Right lobe of liver (tissue), 6 donors: ENCODE measurements at regions not wholly inside any gene's neighbourhood (a gene's known extent, or its start where the extent isn't known, plus 50 kb on each side); places are given as distances from the start of the nearest gene placed in this dataset.

ENCODE experiments used
- ATAC-seq, 4 donors: fragments of 200-7000 bp; cut with Tn5 transposase; one replicate each; pipeline ENCODE4 v1.9.1; 2020; ENCODE audit warnings: mild to moderate bottlenecking in 4 of 4, moderate library complexity in 4 of 4
- DNase-seq, 3 donors: peaks; one replicate each; pipeline ENCODE4 v3.0.0-alpha.2; 2020
- H3K27ac ChIP-seq, 3 donors: fragments of 200-600 bp; one replicate each; pipeline ENCODE4 v1.8.0; 2022
- H3K27me3 ChIP-seq, 2 donors: fragments of 200-600 bp; one replicate each; pipeline ENCODE4 v1.8.0; 2022
- H3K36me3 ChIP-seq, 4 donors: fragments of 200-600 bp; sonication (generic) in 1 of 4; one replicate each; pipeline versions ENCODE4 v1.5.1 to v1.8.0; 2017 to 2022; ENCODE audit warnings: control low read depth in 1 of 4
- H3K4me1 ChIP-seq, 4 donors: fragments of 200-600 bp; sonication (generic) in 1 of 4; one replicate each; pipeline versions ENCODE4 v1.5.1 to v1.8.0; 2017 to 2022; ENCODE audit warnings: control low read depth in 1 of 4
- H3K4me3 ChIP-seq, 3 donors: fragments of 200-600 bp; one replicate each; pipeline ENCODE4 v1.8.0; 2022
- H3K9me3 ChIP-seq, 4 donors: fragments of 200-600 bp; sonication (generic) in 1 of 4; one replicate each; pipeline versions ENCODE4 v1.5.1 to v1.8.0; 2017 to 2022; ENCODE audit warnings: control low read depth in 1 of 4
- CTCF ChIP-seq, 4 donors: fragments of 200-600 bp in 3 of 4; fragments of 450-650 bp in 1 of 4; IDR thresholded peaks; one replicate each; pipeline versions ENCODE4 v1.5.1 to v1.8.0; 2016 to 2022; ENCODE audit warnings: antibody characterized with exemption in 4 of 4, mild to moderate bottlenecking in 2 of 4
- POLR2A ChIP-seq: fragments of 450-650 bp; IDR thresholded peaks from one replicate; pipeline ENCODE4 v1.6.1; 2017; ENCODE audit warnings: antibody characterized with exemption, mild to moderate bottlenecking
- WGBS: methylation state at CpG from one replicate; pipeline ENCODE4 v1.1.6; 2018; ENCODE audit warnings: low coverage, low lambda C conversion rate; ENCODE audit not compliant: insufficient coverage; ENCODE audit errors: missing lambda C conversion rate; 5-methylcytosine and 5-hydroxymethylcytosine counted together
- intact Hi-C, 2 donors: fragments of 100-400 bp; cut with DNase I; formaldehyde crosslinking; loops; one replicate each; pipeline versions ENCODE4 v1.11.2 to v1.14.1; 2022
- donor health status: DM: no; HTN: yes; CAD: no.
- donor health status: DM: no; HTN: no; CAD: no.
- donor health status: DM: no; HTN: no; CAD: no.
- donor health status: DM: no; HTN: yes; CAD: no.
- donor health status: DM: no; HTN: yes; CAD: no.

- TF ChIP-seq CTCF (IDR thresholded peaks at IDR 0.05), result no peak
- no peak for TF ChIP-seq POLR2A
- Histone ChIP-seq H3K27me3 (no peaks in the 10 kb centered on the region), H3K36me3 (no peaks in the 10 kb centered on the region), H3K4me1 (no peaks in the 10 kb centered on the region), H3K4me3 (no peak overlapping the region), H3K27ac (no peak overlapping the region), H3K9me3 (no peaks in the 10 kb centered on the region)
- DNase-seq (no peak), ATAC-seq (no peak)
- intact Hi-C loops, result no loop called here
- WGBS, result 59% methylated on average over 2 of the region's 3 CpGs
Measured at GRCh38 chr2:16226381-16226780, 286.0 kb downstream of the MYCN start.

- Histone ChIP-seq H3K9me3 (no peaks in the 10 kb centered on the region), H3K36me3 (no peaks in the 10 kb centered on the region), H3K27ac (no peak overlapping the region), H3K27me3 (no peaks in the 10 kb centered on the region), H3K4me3 (no peak overlapping the region), H3K4me1 (no peaks in the 10 kb centered on the region)
- ATAC-seq, result no peak
- TF ChIP-seq POLR2A (no peak), CTCF (IDR thresholded peaks at IDR 0.05) (no peak)
- intact Hi-C loops, result no loop called here
- DNase-seq, result no peak
- 74% methylated on average over 3 of the region's 4 CpGs for WGBS
Measured at GRCh38 chr2:16225545-16225944, 285.2 kb downstream of the MYCN start.

- DNase-seq, result no peak
- Histone ChIP-seq H3K27ac (no peak overlapping the region), H3K27me3 (no peaks in the 10 kb centered on the region), H3K4me3 (no peak overlapping the region), H3K9me3 (no peaks in the 10 kb centered on the region), H3K36me3 (no peaks in the 10 kb centered on the region), H3K4me1 (no peaks in the 10 kb centered on the region)
- WGBS, result 40% methylated on average over 1 of the region's 6 CpGs
- no peak for ATAC-seq
- no peak for TF ChIP-seq CTCF (IDR thresholded peaks at IDR 0.05)
- TF ChIP-seq POLR2A, result no peak
- intact Hi-C loops, result no loop called here
Measured at GRCh38 chr2:16225071-16225470, 284.7 kb downstream of the MYCN start.

GRCh38 chr2:16224298-16225045, 284.1 kb downstream of the MYCN start:
- ATAC-seq, result no peak
- TF ChIP-seq CTCF (IDR thresholded peaks at IDR 0.05) (no peak), POLR2A (no peak)
- no peak overlapping the region for H3K4me3 ChIP-seq
- H3K4me1 ChIP-seq, result no peaks in the 10 kb centered on the region
- no peak for DNase-seq
- WGBS, result 67% methylated on average over 7 of the region's 14 CpGs
- H3K27me3 ChIP-seq, result no peaks in the 10 kb centered on the region
- H3K27ac ChIP-seq, result no peak overlapping the region
- intact Hi-C loops, result no loop called here
- no peaks in the 10 kb centered on the region for H3K9me3 ChIP-seq
- H3K36me3 ChIP-seq, result no peaks in the 10 kb centered on the region

GRCh38 chr2:16223841-16224177, 283.5 kb downstream of the MYCN start:
- 60% methylated on average over 1 of the region's 3 CpGs for WGBS
- TF ChIP-seq POLR2A, result no peak
- TF ChIP-seq CTCF (IDR thresholded peaks at IDR 0.05), result no peak

More at GRCh38 chr2:16223841-16224177, 283.5 kb downstream of the MYCN start:
- H3K4me3 ChIP-seq, result no peak overlapping the region
- no peak overlapping the region for H3K27ac ChIP-seq
- ATAC-seq (no peak), DNase-seq (no peak)
- H3K27me3 ChIP-seq, result no peaks in the 10 kb centered on the region
- intact Hi-C loops, result no loop called here
- no peaks in the 10 kb centered on the region for H3K36me3 ChIP-seq
- no peaks in the 10 kb centered on the region for H3K9me3 ChIP-seq
- H3K4me1 ChIP-seq, result no peaks in the 10 kb centered on the region
